ENCODE measurements at regions not wholly inside any gene's neighbourhood (a gene's known extent, or its start where the extent isn't known, plus 50 kb on each side); places are given as distances from the start of the nearest gene placed in this dataset.
A peak's percentile ranks its signal among the peaks of the same experiment; 100 is the strongest.

DNA sequence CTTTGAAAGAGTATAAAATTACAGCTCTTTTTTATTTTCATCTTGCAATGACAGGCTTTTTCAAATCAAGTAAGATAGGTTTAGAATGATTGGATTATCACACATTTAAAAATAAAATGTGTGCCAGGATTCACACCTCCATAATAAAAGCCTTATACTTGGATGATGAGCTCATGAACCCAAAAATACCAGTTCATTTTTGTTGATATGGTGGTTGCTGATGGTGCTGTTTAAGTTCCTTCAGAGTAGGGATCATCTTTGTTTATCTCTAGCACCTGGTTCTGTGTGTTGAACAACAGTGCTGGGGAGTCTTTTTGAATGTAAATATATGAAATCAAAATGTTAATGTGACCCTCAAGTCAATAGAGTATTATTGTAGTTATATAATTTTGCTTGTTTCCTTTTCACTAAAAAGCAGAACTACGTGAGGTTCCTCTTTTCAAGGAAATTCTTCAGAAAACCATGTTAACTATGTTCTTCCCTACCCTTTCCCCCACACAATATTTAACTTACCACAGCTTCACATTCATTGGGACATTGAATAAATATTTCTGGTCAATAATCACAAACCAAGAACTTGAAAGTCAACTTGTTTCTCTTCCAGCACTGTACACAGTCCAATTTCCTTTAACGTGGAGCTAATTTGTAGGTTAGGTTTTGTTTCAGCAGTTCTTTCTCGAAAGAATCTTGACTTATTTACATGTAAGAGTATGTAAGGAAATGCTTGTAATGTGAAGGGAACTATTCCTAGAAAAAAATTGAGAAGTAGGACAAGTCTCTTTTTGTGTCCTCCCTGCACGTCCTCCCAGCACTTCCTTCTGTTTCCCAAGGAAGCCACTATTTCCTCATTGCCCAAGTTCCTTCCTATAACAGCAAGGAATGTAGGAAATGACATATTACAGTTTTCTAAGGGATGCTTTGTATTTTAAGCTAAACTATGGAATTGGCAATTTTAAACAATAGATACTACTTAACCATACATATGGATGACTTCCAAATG, 945.9 kb upstream of the CITED2 start:
- DNase-seq (ENCODE audit: low read depth) = no peak

DNA sequence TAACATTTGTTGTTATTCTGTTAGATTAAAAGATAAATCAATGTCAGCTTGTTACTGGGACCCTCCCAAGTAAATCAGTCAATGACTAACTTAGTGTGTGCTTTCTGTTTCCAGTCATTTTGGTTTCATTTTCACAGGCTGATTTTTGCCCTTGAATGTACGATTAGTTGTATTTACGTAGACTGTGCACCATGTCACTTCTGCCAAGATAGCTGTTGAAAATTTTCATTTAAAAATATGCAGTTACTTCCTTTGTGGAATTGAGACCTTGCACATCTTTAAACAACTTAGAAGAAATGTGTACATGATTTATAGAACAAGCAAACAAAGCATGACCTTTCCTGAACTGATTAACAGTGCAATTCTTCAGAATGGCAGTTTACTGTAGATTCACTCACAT, 944.8 kb upstream of the CITED2 start:
- DNase-seq (ENCODE audit: low read depth) = peak; percentile 41

DNA sequence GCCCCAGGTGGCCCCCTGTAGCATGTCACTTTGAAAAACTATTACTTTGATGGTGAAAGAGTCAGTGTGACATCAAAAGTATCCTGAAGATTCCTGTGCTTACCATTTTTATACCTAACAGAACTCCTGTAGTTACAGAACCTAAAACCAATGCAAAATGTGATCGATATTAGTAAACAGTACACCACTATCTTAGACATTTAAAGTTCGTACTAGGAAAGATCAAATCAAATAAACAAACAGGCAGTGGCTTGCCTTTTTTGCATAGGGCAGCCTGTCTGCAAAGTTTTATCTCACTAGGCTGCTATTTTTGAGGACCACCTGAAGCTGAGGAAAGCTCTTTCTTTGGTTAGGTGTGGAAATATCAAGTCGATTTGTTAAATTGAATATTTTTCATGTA, 944.0 kb upstream of the CITED2 start:
- DNase-seq (ENCODE audit: low read depth) = no peak

DNA sequence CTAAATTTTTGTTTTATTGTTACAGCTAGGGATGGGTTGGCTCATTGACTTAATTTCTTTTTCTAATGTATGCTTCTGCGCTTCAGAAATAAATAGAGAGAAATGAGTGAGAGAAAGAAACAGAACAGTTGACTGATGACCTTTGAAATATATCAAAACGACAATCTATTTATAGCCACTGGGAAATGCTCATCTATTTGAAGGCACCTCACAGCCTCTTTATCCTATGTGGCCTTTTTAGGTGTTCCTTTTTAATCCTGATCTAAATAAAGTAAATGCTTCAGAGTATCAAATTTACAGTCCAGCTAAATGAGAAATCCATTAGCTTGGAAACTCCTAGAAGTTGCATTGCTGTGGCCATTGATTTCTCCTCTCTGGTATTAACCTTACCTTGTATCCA, 943.5 kb upstream of the CITED2 start:
- no peak for DNase-seq (ENCODE audit: low read depth)

DNA sequence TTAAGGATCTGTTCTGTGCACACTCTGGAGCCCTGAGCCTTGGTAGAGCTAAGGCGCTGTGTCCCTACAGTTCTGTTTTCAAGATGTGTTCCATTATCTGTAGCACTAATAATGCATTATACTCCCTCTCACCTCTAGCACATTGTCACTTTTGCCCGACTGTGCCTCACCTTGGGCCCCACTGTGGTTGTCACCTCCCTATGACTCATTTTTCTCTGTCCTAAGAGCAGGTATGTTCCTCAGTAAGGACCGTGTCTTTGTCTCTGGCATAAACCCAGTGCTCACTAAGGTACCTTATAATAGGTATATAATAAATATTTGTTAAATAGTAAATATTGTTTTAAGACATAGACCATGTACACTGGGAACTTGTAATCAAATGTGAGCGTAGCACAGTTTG, 942.5 kb upstream of the CITED2 start:
- DNase-seq (ENCODE audit: low read depth) = no peak

DNA sequence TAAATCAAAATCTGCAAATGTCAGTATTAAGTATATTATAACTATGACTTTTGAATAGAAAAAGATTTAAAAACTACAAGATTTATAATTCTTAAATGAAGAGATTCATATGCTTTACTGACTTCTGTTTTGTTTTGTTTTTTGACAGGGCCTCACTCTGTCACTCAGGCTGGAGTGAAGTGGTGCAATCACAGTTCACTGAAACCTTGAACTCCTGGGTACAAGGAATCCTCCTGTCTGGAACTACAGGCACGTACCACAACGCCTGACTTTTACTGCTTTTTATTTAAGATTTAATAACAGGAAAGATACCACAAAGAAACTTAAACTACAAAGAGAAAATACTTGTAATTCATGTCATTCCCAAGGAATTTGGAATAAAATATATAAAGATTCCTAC, 940.2 kb upstream of the CITED2 start:
- DNase-seq (ENCODE audit: low read depth) = peak; percentile 16

DNA sequence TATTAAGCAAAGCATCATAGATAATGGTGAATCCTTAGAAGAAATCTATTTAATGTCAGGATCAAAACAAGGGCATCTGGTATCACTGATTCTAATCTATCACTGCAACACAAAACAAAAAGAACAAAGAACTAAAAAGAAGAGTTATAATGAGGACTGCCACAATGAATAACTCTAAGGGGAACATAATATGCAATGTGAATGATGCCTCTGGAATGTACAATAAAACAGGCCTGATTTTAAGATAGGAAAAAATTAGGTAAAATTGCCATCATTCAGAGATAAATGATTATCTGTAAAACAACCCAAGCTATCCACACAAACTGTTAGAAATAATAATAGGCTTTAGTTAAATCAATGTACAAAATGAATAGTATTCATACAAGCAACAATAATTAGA, 936.7 kb upstream of the CITED2 start:
- DNase-seq (ENCODE audit: low read depth) = no peak

DNA sequence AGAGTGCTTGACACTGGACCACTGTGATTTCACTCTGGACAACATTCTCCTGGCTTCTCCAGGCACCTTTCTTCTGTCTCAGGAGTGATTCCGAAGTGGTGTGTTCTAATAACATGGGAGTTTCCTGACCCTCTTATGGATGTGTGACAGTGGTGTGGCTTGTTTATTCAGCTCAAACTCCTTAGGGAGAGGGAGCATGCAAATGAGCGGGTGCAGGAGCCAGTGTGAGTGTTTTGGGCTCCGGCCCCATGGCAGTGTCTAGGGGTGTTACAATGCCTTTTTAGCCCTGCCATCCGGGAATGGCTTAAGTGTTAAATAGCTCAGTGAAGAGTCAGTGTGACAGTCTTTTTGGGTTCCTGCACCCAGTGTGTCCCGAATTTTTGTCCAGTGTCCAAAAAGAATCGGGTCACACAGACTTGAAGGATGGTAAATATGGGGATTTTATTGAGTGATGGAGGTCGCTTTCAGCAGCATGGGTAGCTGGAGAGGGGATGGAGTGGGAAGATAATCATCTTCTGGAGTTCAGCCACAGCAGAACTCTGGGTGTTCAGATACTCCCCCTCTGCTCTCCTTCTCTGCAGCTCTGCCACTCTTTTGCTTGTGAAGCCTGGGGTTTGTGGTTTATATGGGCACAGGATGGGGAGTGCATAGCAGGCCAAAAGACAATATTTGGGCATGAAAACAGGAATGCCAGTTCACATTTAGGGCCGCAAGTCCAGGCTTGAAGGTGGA, 928.9 kb upstream of the CITED2 start:
- no peak for DNase-seq (ENCODE audit: low read depth)

DNA sequence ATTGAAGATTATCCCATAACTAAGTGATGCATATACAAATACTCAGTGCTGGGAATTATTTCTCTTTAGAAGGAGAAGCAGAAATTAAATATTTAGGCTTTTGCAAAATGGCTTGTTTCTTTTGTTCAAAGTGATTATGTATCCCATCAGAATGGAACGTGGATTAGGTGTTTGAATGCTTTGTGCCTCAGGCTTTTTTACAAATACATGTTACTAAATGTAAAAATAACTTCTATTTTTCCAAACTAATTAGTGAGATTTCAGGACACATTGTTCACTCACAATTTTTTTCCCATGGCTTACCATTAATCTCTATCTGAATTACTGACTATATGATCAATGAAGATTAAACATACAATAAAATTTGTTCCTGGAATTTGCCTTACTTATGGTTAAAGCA, 925.9 kb upstream of the CITED2 start:
- no peak for DNase-seq (ENCODE audit: low read depth)

DNA sequence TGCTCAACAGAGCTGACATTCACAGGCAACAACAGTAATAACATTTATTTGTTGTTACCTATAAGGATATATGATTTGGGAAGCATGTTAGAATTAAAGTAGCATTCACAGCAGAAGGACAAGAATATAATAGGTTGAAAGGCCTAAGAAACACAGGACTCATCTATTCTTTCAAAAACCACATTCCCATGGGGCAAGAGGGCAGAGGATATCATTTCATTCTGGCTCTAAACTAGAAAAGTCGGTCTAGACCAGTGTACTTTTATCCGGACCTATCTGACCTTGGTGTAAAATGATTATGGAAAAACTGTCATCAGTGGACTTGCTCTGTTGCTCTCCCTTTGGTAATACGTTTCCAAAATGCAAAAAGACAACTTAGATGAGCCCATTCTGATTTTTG, 914.7 kb upstream of the CITED2 start:
- DNase-seq (ENCODE audit: low read depth) = no peak

DNA sequence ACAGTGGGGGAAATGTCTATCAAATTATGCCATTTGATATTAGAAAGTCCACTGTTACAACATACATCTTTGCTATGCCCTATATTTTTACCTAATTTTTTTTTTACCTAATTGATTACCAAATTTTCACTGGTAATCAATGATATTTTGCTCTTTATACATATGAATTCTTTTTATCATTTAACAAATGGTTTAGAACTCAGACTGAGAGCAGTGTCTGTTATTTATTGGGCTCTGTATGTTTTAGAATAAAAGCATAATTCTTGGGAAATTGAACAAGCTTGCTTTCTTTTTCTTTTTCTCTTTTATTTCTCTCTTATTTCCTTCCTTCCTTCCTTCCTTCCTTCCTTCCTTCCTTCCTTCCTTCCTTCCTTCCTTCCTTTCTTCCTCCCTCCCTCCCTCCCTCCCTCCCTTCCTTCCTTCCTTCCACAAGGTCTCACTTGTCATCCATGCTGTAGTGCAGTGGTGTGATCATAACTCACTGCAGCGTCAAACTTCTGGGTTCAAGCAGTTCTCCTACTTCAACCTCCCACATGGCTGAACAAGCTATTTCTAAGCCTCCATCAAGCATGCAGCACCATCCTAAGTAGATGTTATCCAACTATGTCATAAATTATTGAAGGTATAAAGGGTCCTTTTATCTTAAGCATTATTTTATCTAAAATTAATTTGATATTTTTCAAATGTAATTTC, 911.7 kb upstream of the CITED2 start:
- no peak for DNase-seq (ENCODE audit: low read depth)

DNA sequence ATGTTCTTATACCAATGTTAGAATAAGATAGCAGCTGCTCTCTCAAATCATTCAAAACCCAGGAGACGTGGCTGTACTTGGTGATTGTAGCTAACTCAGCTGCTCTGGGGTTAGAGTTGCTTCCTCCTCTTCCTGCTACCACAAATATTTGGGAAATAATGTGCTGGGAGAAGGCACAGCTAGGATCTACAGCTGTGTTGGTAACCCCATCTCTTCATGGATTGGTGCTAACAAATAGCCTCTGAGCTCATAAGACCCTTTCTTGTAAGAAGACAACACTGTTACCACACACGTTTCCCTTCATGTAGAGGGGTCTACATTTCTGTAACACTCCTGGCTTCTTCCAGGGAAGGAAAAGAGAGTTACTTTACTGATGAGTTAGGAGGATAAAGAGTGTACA, 911.0 kb upstream of the CITED2 start:
- no peak for DNase-seq (ENCODE audit: low read depth)

DNA sequence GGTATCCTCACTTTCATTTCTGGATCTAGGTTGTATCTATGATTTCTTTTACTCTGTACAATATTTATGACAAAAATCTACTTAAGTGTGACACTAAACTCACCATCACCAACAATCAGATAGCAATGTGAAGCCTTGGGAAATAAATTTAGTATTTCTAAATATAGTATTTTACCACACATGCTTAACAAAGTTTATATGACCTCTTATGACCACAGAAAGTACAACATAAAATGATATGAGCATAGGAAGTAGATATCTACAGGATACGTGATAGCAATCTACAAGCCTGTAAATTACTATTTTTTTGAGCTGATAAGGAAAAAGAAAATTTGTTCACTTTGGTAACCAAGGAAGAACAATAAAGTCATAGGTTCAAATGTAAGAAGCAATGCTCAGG, 910.4 kb upstream of the CITED2 start:
- DNase-seq (ENCODE audit: low read depth) = no peak

DNA sequence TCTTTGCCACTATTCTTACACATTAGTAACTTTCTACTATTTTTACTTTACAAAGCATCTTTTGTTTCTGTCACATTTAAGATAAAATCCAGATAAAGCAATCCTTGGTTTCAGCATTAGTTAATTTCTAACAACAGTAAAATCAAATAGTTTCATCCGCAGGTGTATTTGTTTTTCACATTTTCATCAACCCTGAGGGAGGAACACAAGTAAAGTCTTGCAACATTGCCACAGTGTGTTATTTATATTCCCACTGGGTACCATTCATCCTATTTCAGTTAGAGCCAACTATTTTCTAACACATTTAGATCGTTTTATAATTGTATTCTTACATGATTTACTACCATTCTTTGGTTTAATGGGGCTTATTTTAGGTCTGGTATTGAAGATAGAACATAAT, 908.7 kb upstream of the CITED2 start:
- no peak for DNase-seq (ENCODE audit: low read depth)

DNA sequence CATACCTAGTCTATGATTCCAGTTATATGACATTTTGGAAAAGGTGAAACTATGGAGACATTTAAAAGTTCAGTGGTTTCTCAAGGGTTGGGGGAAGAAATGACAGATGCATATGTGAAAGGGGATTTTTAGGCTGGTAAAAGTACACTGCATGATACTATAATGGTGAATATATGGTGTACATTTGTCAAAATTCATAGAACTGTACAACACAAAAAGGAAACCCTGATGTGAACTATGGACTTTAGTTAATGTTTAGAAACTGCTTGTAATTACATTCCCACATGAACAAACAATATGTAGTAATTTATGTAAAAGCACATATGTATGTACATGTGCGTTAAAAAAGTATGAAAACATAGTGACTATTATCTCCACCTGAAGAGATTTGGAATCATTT, 907.3 kb upstream of the CITED2 start:
- DNase-seq (ENCODE audit: low read depth) = no peak

DNA sequence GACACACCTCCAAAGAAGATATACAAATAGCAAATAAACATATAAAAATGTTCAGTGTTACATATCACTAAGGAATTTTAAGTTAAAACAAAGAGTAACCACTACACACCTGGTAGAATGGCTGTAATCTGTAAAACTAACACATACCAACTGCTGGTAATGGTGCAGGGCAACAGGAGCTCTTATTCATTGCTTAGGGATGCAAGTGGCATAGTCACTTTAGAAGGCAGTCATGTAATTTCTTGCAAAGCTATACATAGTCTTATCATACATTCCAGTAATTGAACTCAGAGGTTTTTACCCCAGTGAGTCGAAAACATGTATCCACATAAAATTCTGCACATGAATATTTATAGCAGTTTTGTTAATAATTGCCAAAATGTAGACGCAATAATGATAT, 906.8 kb upstream of the CITED2 start:
- no peak for DNase-seq (ENCODE audit: low read depth)

DNA sequence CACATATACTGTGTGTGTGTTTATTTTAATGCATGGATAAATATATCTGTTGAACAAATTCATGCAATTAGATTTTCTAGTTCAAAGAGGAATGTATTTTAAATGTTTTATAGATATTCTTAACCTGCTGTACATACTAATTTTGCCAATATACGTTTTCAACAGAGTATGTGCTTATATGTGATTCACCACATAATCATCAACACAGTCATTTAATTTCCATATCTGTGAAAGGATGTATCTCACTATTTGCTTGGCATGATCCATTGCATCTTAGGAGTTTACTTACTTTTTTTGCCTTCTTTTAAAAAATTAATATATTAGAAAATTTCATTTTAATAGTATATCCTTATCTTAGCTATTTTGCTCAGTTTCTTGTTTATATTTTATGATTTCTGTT, 902.3 kb upstream of the CITED2 start:
- DNase-seq (ENCODE audit: low read depth) = no peak

DNA sequence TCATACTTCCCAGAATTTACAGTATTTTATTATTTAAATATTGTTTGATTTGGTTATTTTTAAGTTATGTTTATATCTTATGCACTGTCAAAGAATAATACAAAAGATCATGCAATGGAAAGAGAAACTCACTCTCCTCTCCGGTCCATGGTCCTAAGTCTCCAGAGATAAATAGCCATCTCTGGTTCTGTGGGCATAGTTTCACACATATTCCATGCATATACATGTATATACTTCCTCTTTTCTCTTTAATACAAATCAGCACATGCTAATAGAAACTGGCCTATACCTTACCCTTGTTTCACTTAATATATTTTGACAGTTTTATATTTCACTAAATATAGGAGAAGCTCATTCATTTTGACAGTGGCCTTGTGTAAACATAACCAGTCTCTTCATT, 901.7 kb upstream of the CITED2 start:
- no peak for DNase-seq (ENCODE audit: low read depth)

DNA sequence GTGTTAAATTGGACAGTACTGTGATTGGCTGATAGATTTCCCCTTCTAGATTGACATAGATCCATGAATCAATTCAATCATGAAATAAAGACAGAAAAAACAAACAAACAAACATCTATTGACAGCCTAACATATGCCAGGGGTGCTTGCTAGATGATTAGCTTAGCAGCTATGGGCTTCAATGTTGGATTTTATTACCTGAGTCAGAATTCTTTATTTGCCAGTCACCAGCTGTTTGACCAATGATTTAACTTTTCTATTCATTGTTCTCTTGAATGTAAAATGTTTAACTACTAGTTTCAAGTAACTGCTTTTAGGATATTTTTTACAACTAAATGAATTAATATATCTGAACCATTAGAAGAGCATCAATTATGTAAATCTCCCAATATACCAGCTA, 901.3 kb upstream of the CITED2 start:
- no peak for DNase-seq (ENCODE audit: low read depth)

DNA sequence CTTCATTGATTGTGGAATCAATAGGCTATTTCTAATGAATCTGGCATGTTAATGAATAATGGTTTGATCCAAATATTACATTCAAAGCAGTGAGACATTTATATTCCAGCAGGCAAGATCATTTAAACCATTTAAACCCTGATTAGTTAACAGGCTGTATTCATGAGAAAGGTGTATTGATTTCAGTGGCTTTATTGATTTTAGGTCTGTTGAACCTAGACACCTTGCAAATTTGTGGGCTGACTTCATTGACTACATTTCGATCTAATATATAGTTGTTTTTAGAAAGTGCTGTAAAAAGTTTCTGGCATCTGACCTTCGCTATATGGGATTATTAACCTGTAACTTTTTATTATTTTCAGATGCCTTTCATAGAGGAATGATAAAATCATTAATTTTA, 900.1 kb upstream of the CITED2 start:
- DNase-seq (ENCODE audit: low read depth) = no peak

DNA sequence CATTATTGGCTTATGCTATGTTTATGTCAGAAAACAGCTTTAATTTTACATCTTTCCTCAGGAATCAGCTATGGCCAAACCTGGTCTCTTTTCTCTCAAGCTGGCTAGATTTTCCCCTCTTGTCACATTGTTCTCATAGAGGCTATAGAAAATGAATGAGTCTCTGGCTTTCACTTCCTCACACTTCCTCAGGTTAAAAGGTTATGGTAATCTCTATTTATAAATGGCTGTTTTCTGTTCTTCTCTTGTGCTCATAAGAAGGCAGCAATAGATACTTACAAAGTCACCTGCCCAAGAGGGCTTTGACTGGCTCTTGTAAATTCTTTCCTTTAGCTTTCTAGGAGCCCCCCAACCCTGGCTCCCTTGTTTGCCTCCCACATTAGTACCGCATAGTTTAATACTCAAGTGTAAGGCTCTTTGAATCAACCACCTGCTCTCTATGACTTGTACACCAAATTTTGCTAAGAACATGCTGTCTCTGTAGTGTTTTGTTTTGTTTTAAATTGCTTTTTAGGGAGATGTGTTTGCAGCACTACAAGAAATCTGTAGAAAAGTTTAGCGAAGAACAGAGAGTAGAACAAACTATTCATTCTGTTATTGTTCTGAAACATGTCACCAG, 897.4 kb upstream of the CITED2 start:
- DNase-seq (ENCODE audit: low read depth) = no peak

DNA sequence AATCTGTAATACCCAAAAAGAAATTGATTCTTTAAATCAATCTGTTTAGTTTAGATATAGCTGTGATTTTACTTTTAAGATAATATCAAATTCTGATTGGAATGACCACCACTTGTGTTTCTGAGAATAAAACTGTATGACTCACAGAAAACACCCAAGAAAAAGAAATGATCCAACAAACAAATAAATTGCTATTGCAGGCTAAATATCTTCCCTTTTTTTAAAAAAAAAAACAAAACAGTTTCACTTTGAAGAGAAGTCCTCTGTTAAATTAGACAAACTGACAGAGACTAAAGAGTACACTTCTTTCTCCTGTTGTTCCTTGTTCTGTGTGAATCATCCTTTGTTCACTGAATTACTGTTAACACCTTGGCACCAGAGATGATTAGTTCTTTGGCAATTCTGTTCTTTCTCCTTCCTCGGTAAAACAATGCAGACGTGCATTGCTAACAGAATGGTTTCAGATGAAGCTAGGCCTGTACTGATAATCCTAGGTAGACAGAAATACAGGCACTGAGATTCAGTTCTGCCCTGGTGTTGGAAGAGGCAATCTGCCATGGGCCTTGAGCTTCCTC, 895.2 kb upstream of the CITED2 start:
- peak; percentile 14 for DNase-seq (ENCODE audit: low read depth)
